ENCODE measurements at regions not wholly inside any gene's neighbourhood (a gene's known extent, or its start where the extent isn't known, plus 50 kb on each side); places are given as distances from the start of the nearest gene placed in this dataset.

- TF ChIP-seq POLR2A (IDR thresholded peaks at IDR 0.05) (no peak), CTCF (IDR thresholded peaks at IDR 0.05) (no peak)
Measured at GRCh38 chr1:235058695-235059094, 69.9 kb downstream of the TOMM20 start.

Data from uterus (tissue), 2 donors.